SK-N-SH treated with all-trans-retinoic acid at 6 μM for 48 hours (cell line): ENCODE measurements at regions not wholly inside any gene's neighbourhood (a gene's known extent, or its start where the extent isn't known, plus 50 kb on each side); places are given as distances from the start of the nearest gene placed in this dataset.

Experiments
- ARNTL ChIP-seq: fragments of 450-650 bp; formaldehyde crosslinking; IDR thresholded peaks from 2 replicates; pipeline ENCODE4 v1.5.0; 2020; ENCODE audit warnings: low read depth, mild to moderate bottlenecking, moderate library complexity, borderline replicate concordance
- BACH2 ChIP-seq: fragments of 250-450 bp; sonication (Bioruptor Pico); IDR thresholded peaks from 2 replicates; pipeline ENCODE4 v1.9.0; 2021; ENCODE audit warnings: mild to moderate bottlenecking, borderline replicate concordance
- GLIS3 ChIP-seq: fragments of 250-450 bp; sonication (Bioruptor Pico); IDR thresholded peaks from 2 replicates; pipeline ENCODE4 v1.5.0; 2020; ENCODE audit warnings: mild to moderate bottlenecking, moderate library complexity
- ZFP3 ChIP-seq: fragments of 250-450 bp; sonication (Bioruptor Pico); IDR thresholded peaks from 2 replicates; pipeline ENCODE4 v1.5.0; 2020; ENCODE audit warnings: mild to moderate bottlenecking, moderate library complexity
- ZNF70 ChIP-seq: fragments of 450-650 bp; formaldehyde crosslinking; IDR thresholded peaks from 2 replicates; pipeline ENCODE4 v1.5.0; 2020; ENCODE audit warnings: mild to moderate bottlenecking, moderate library complexity
- TF ChIP-seq, protein P1 (sequence below): fragments of 250-450 bp; sonication (Bioruptor Pico); IDR thresholded peaks from 2 replicates; pipeline ENCODE4 v1.8.0; 2020; ENCODE audit warnings: mild to moderate bottlenecking, moderate library complexity, borderline replicate concordance

DNA sequence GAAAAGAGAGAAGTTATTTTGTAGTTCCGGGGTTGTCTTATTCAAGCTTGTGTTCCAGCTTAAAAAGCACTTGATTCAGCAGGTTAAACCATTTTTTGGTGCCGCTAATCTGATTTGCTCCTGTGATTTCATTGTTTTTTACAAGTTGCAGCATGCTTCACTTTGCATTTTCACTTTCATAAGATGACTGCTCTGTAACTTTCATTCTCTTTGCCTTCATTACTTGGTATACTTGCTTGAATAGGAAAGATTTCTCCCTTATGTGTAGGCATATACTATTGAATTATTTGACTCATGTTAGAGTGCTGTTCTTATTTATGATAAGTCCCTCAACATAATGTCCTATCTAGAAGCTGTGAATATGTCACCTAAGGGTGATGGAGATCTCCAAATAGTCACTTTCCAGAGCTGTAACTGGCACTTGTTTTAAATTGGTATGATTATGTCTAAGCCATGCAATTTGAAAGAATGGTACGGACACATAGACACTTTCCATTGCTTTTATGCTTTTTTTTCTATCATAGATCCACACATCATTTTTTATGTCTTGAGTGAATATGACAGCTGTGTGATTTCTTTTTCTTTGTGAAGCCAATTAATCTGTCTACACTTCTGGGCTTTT lies 254.5 kb downstream of the DSEL start:
- TF ChIP-seq ZNF70 (CRISPR knock-in tag) (no peak), GLIS3 (CRISPR knock-in tag) (no peak), ZFP3 (no peak), ARNTL (CRISPR knock-in tag) (no peak), BACH2 (CRISPR knock-in tag) (no peak)
- TF ChIP-seq, protein P1, sequence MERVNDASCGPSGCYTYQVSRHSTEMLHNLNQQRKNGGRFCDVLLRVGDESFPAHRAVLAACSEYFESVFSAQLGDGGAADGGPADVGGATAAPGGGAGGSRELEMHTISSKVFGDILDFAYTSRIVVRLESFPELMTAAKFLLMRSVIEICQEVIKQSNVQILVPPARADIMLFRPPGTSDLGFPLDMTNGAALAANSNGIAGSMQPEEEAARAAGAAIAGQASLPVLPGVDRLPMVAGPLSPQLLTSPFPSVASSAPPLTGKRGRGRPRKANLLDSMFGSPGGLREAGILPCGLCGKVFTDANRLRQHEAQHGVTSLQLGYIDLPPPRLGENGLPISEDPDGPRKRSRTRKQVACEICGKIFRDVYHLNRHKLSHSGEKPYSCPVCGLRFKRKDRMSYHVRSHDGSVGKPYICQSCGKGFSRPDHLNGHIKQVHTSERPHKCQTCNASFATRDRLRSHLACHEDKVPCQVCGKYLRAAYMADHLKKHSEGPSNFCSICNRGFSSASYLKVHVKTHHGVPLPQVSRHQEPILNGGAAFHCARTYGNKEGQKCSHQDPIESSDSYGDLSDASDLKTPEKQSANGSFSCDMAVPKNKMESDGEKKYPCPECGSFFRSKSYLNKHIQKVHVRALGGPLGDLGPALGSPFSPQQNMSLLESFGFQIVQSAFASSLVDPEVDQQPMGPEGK (CRISPR knock-in tag) = no peak
